Stomach smooth muscle (tissue), 2 donors: ENCODE measurements at regions not wholly inside any gene's neighbourhood (a gene's known extent, or its start where the extent isn't known, plus 50 kb on each side); places are given as distances from the start of the nearest gene placed in this dataset.
A peak's percentile ranks its signal among the peaks of the same experiment; 100 is the strongest.
"Not testable (repeated sequence)": the region's sequence is repeated elsewhere in the genome, so short reads cannot be mapped to it uniquely, and the experiment has no call there.

Source experiments
- H3K27ac ChIP-seq: one replicate; pipeline ENCODE4 v1.7.0; 2013; ENCODE audit warnings: mild to moderate bottlenecking, low read length, inconsistent platforms
- H3K27me3 ChIP-seq, 2 donors: one replicate each; pipeline ENCODE4 v1.7.0; 2013; ENCODE audit warnings: low read length in 2 of 2; ENCODE audit not compliant: insufficient read depth in 2 of 2, control insufficient read depth in 1 of 2
- H3K36me3 ChIP-seq, 2 donors: one replicate each; pipeline ENCODE4 v1.7.0; 2013; ENCODE audit warnings: low read length in 2 of 2; ENCODE audit not compliant: control insufficient read depth in 2 of 2, insufficient read depth in 2 of 2
- H3K4me1 ChIP-seq: one replicate; pipeline ENCODE4 v1.7.0; 2013; ENCODE audit warnings: low read length; ENCODE audit not compliant: control insufficient read depth, insufficient read depth
- H3K4me3 ChIP-seq, 2 donors: one replicate each; pipeline ENCODE4 v1.7.0; 2013; ENCODE audit warnings: low read length in 2 of 2
- H3K9ac ChIP-seq, 2 donors: one replicate each; pipeline ENCODE4 v1.7.0; 2013; ENCODE audit warnings: low read length in 2 of 2, mild to moderate bottlenecking in 1 of 2
- H3K9me3 ChIP-seq, 2 donors: one replicate each; pipeline ENCODE4 v1.7.0; 2013; ENCODE audit warnings: low read length in 2 of 2; ENCODE audit not compliant: control insufficient read depth in 2 of 2
- donor health status: healthy.
- donor health status: Pancreatic carcinoma.

- not testable (repeated sequence) for H3K27ac ChIP-seq, H3K4me3 ChIP-seq, H3K9me3 ChIP-seq, H3K4me1 ChIP-seq, H3K27me3 ChIP-seq, H3K36me3 ChIP-seq, H3K9ac ChIP-seq
These were observed 120.6 kb upstream of the TNP1 start for GRCh38 chr2:216980510-216980909.

GRCh38 chr2:216974321-216975302, 114.7 kb upstream of the TNP1 start:
- Histone ChIP-seq H3K27me3 (no peaks in the 10 kb centered on the region), H3K9me3 (no peaks in the 10 kb centered on the region), H3K9ac (no peak overlapping the region), H3K27ac (peak overlapping the region; percentile 82), H3K4me3 (peak overlapping the region; percentile 20 to 40), H3K36me3 (no peaks in the 10 kb centered on the region), H3K4me1 (peaks cover 34% of the 10 kb centered on the region)

GRCh38 chr2:216971593-216971992, 111.7 kb upstream of the TNP1 start:
- peaks cover 0 to 2% of the 10 kb centered on the region in 2 donors for H3K27me3 ChIP-seq
- H3K4me3 ChIP-seq, result no peak overlapping the region
- no peak overlapping the region for H3K9ac ChIP-seq
- no peak overlapping the region for H3K27ac ChIP-seq
- no peaks in the 10 kb centered on the region for H3K36me3 ChIP-seq
- peaks cover 34% of the 10 kb centered on the region for H3K4me1 ChIP-seq
- no peaks in the 10 kb centered on the region for H3K9me3 ChIP-seq

GRCh38 chr2:216970359-216970915, 110.6 kb upstream of the TNP1 start:
- Histone ChIP-seq H3K27ac (no peak overlapping the region), H3K36me3 (no peaks in the 10 kb centered on the region), H3K27me3 (peaks cover 0 to 2% of the 10 kb centered on the region in 2 donors), H3K4me1 (peaks cover 27% of the 10 kb centered on the region), H3K9me3 (no peaks in the 10 kb centered on the region), H3K4me3 (no peak overlapping the region), H3K9ac (no peak overlapping the region)

- H3K9me3 ChIP-seq, result no peaks in the 10 kb centered on the region
- H3K4me3 ChIP-seq, result no peak overlapping the region
- H3K9ac ChIP-seq, result no peak overlapping the region
- H3K27ac ChIP-seq, result no peak overlapping the region
- peaks cover 6% of the 10 kb centered on the region for H3K4me1 ChIP-seq
- H3K36me3 ChIP-seq, result no peaks in the 10 kb centered on the region
- peaks cover 0 to 2% of the 10 kb centered on the region in 2 donors for H3K27me3 ChIP-seq
These were observed 108.0 kb upstream of the TNP1 start for GRCh38 chr2:216967889-216968288.

GRCh38 chr2:216960671-216961268, 100.9 kb upstream of the TNP1 start:
- no peak overlapping the region for H3K9ac ChIP-seq
- H3K27me3 ChIP-seq, result no peaks in the 10 kb centered on the region
- no peaks in the 10 kb centered on the region for H3K36me3 ChIP-seq
- no peaks in the 10 kb centered on the region for H3K9me3 ChIP-seq
- no peak overlapping the region for H3K4me3 ChIP-seq
- no peak overlapping the region for H3K27ac ChIP-seq
- H3K4me1 ChIP-seq, result no peaks in the 10 kb centered on the region

- Histone ChIP-seq H3K4me1 (no peaks in the 10 kb centered on the region), H3K9ac (no peak overlapping the region), H3K27me3 (no peaks in the 10 kb centered on the region), H3K9me3 (no peaks in the 10 kb centered on the region), H3K4me3 (no peak overlapping the region), H3K36me3 (no peaks in the 10 kb centered on the region), H3K27ac (no peak overlapping the region)
These were observed 99.6 kb upstream of the TNP1 start for GRCh38 chr2:216959433-216959832.

GRCh38 chr2:216956820-216957493, 97.1 kb upstream of the TNP1 start:
- Histone ChIP-seq H3K36me3 (no peaks in the 10 kb centered on the region), H3K27me3 (no peaks in the 10 kb centered on the region), H3K9me3 (no peaks in the 10 kb centered on the region), H3K4me1 (no peaks in the 10 kb centered on the region), H3K9ac (no peak overlapping the region), H3K27ac (no peak overlapping the region), H3K4me3 (no peak overlapping the region)

- Histone ChIP-seq H3K27ac (no peak overlapping the region), H3K9me3 (no peaks in the 10 kb centered on the region), H3K36me3 (no peaks in the 10 kb centered on the region), H3K27me3 (no peaks in the 10 kb centered on the region), H3K4me3 (no peak overlapping the region), H3K9ac (no peak overlapping the region), H3K4me1 (peaks cover 2% of the 10 kb centered on the region)
These were observed 91.3 kb upstream of the TNP1 start for GRCh38 chr2:216951171-216951570.

- H3K9me3 ChIP-seq, result no peaks in the 10 kb centered on the region
- peaks cover 2% of the 10 kb centered on the region for H3K4me1 ChIP-seq
- H3K36me3 ChIP-seq, result no peaks in the 10 kb centered on the region
- H3K4me3 ChIP-seq, result no peak overlapping the region
- H3K27me3 ChIP-seq, result no peaks in the 10 kb centered on the region
- no peak overlapping the region for H3K27ac ChIP-seq
- H3K9ac ChIP-seq, result no peak overlapping the region
These were observed 90.7 kb upstream of the TNP1 start for GRCh38 chr2:216950547-216950946.
